AG09319 (cell line): ENCODE measurements at regions not wholly inside any gene's neighbourhood (a gene's known extent, or its start where the extent isn't known, plus 50 kb on each side); places are given as distances from the start of the nearest gene placed in this dataset.

Experiments
- DNase-seq: peaks from one replicate; pipeline ENCODE4 v3.0.0-alpha.2; 2010; ENCODE audit warnings: low read depth; ENCODE audit errors: extremely low read depth
- TF ChIP-seq, protein P1 (sequence below): IDR thresholded peaks from 2 replicates; pipeline ENCODE4 v1.5.1; 2011; ENCODE audit warnings: low read depth, mild to moderate bottlenecking, inconsistent platforms, low read length, moderate library complexity

DNA sequence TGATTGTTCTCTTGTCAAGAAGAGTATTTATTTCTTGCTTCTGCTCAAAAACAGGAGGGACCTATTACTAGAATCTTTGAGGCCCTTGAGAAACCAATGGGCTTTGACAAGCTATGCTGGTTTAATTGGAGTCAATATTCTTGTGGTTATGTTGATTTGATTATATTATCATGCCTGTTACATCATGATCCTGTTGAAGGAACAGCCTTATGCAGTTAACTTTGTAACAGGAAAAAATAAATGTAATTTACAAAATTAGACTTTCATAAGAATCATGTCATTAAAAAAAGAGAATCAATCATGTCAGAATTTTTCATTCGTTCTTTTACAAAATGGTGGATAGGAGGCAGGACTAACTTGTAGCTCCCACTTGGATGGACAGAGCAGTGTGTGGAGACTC is 386.1 kb upstream of the DDI1 start:
- DNase-seq, result no peak
- TF ChIP-seq, protein P1, sequence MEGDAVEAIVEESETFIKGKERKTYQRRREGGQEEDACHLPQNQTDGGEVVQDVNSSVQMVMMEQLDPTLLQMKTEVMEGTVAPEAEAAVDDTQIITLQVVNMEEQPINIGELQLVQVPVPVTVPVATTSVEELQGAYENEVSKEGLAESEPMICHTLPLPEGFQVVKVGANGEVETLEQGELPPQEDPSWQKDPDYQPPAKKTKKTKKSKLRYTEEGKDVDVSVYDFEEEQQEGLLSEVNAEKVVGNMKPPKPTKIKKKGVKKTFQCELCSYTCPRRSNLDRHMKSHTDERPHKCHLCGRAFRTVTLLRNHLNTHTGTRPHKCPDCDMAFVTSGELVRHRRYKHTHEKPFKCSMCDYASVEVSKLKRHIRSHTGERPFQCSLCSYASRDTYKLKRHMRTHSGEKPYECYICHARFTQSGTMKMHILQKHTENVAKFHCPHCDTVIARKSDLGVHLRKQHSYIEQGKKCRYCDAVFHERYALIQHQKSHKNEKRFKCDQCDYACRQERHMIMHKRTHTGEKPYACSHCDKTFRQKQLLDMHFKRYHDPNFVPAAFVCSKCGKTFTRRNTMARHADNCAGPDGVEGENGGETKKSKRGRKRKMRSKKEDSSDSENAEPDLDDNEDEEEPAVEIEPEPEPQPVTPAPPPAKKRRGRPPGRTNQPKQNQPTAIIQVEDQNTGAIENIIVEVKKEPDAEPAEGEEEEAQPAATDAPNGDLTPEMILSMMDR, result no peak

DNA sequence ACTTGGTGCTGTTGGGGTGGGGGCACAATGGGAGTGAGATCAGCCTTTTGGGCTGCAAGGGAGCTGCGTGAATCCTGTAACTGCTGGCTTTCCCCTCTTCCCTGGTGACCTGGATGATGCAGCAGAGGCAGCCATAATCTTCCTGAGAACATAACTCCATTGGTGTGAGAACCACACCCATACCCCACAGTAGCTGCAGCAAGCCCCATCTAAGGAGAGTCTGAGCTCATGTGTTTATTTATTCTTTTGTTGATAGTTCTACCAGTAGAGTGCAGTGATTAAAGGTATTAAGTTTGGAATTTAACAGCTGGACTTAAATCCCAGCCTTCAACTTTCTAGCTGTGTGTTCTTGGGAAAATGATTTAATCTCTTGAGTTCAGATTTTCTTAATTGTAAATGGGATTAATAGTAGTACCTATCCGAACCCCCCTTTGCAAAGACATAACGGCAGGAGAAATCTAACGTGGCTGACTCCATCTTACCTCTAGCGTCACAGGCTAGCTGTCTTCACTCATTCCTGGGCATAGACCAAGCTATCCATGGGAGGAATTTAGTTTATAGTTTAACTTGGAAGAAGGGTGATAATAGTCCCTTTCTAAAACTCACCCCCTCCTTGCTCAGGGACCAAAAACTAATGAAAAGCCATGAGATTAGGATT is 385.0 kb upstream of the DDI1 start:
- TF ChIP-seq, protein P1, result no peak
- no peak for DNase-seq

- no peak for DNase-seq
- TF ChIP-seq, protein P1, result no peak
Measured at GRCh38 chr11:103652013-103652412, 384.4 kb upstream of the DDI1 start.

GRCh38 chr11:103656382-103656781 is 380.1 kb upstream of the DDI1 start:
- DNase-seq, result no peak
- TF ChIP-seq, protein P1, result no peak

DNA sequence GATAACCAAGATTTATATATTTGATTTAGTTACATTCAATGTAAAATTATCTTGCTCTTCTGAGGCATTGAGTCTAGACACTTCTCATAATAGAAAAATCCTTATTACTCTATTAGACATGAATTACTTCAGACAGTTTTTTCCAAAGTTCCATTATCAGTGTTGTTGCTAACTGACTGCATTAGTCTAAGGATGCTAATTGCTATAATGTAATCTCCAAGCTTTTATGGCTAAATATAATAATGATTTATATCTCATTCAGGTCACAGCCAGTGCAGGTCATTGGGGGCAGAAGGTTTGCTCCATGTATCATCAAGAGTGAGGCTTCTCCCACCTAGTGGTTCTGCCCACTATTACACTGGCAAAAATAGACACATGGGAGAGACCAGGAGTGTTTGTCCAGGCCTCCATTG is 377.2 kb upstream of the DDI1 start:
- TF ChIP-seq, protein P1, result peak; percentile 18
- DNase-seq, result no peak

GRCh38 chr11:103659743-103660142 is 376.7 kb upstream of the DDI1 start:
- TF ChIP-seq, protein P1, result no peak

GRCh38 chr11:103661185-103661584 is 375.3 kb upstream of the DDI1 start:
- TF ChIP-seq, protein P1, result no peak
- DNase-seq, result no peak

More at GRCh38 chr11:103659743-103660142, 376.7 kb upstream of the DDI1 start:
- no peak for DNase-seq
